ENCODE measurements at regions not wholly inside any gene's neighbourhood (a gene's known extent, or its start where the extent isn't known, plus 50 kb on each side); places are given as distances from the start of the nearest gene placed in this dataset.
"Not testable (repeated sequence)": the region's sequence is repeated elsewhere in the genome, so short reads cannot be mapped to it uniquely, and the experiment has no call there.

GRCh38 chr20:47977017-47977788 lies 191.9 kb upstream of the SULF2 start:
- peaks cover 22% of the 10 kb centered on the region for H3K79me2 ChIP-seq (ENCODE audit: low read depth)
- H4K20me1 ChIP-seq (ENCODE audit: insufficient read depth); H2AFZ ChIP-seq; H3K9me2 ChIP-seq (ENCODE audit: insufficient read depth); H3K4me3 ChIP-seq; DNase-seq; H3K36me3 ChIP-seq (ENCODE audit: low read depth); intact Hi-C loops (cut with micrococcal nuclease; ENCODE audit: unreplicated experiment); H3K27ac ChIP-seq; POLR2A ChIA-PET (ENCODE audit: unreplicated experiment); H3K9me3 ChIP-seq (ENCODE audit: insufficient read depth, low read depth); H3K4me2 ChIP-seq; H3K27me3 ChIP-seq (ENCODE audit: insufficient read depth, low read depth); BruUV-seq (replicated peaks); CTCF ChIA-PET: not testable (repeated sequence)
- peaks cover 38% of the 10 kb centered on the region for H3F3A ChIP-seq (ENCODE audit: insufficient read depth, low read depth)
- peaks cover 57% of the 10 kb centered on the region for H3K4me1 ChIP-seq (replicated peaks; ENCODE audit: insufficient read depth)

DNA sequence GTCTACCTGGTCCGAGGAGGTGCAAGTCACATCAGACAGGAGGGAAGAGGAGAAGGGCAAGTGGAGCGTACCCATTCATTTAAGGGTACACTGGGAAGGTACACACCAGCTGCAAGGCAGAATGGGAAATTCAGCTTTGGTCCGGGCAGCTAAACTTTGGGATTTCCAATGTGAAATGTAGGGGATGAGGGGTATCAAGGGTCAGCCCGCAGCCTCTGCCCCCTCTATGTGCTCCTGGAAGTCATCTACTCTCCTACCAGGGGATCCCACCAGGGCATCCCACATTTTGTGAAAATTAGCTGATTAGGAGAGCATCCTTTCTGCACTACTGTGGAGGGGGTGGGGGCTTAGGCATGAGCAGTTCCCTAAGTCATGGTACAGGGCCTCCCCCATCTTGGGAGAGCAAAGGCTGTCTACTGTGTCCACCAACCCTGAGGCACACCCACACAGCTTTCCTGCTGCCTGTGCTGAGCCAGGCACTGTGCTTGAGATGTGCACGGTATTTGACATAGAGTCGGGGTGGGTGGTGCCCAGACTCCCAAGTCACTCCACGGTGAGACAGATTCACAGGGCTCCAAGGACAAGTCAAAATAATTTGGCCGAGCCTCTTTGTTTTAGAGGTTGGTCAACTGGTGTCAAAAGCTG lies 189.1 kb upstream of the SULF2 start:
- Histone ChIP-seq H3K4me1 (replicated peaks; ENCODE audit: insufficient read depth) (peaks cover 64% of the 10 kb centered on the region), H3K27me3 (ENCODE audit: insufficient read depth, low read depth) (no peaks in the 10 kb centered on the region), H3K36me3 (ENCODE audit: low read depth) (no peaks in the 10 kb centered on the region), H3K4me2 (peak overlapping the region; percentile 100), H3F3A (ENCODE audit: insufficient read depth, low read depth) (peaks cover 51% of the 10 kb centered on the region), H2AFZ (no peak overlapping the region), H3K9me2 (ENCODE audit: insufficient read depth) (no peaks in the 10 kb centered on the region), H4K20me1 (ENCODE audit: insufficient read depth) (no peaks in the 10 kb centered on the region), H3K4me3 (peak overlapping the region; percentile 68), H3K79me2 (ENCODE audit: low read depth) (peaks cover 23% of the 10 kb centered on the region), H3K9me3 (ENCODE audit: insufficient read depth, low read depth) (no peaks in the 10 kb centered on the region), H3K27ac (peak overlapping the region; percentile 100)
- DNase-seq = no peak
- CTCF ChIA-PET = interaction anchor here (0.9 kb wide), 1 partner anchor 646 kb away, joined by 10 read pairs; no protein-coding TSS in a partner anchor
- POLR2A ChIA-PET (ENCODE audit: unreplicated experiment) = interaction anchor here (0.6 kb wide), 1 partner anchor 80 kb away, joined by 3 read pairs; no protein-coding TSS in a partner anchor
- no TSS peak for BruUV-seq (replicated peaks)
- no peak for TF ChIP-seq EZH2 (IDR thresholded peaks at IDR 0.05; ENCODE audit: low read depth)
- TF ChIP-seq CTCF (conservative IDR thresholded peaks at IDR 0.05) = no peak
- intact Hi-C loops (cut with micrococcal nuclease; ENCODE audit: unreplicated experiment) = loop anchor here (5.0 kb wide), 2 partner anchors 238 to 563 kb away; no protein-coding TSS in a partner anchor

DNA sequence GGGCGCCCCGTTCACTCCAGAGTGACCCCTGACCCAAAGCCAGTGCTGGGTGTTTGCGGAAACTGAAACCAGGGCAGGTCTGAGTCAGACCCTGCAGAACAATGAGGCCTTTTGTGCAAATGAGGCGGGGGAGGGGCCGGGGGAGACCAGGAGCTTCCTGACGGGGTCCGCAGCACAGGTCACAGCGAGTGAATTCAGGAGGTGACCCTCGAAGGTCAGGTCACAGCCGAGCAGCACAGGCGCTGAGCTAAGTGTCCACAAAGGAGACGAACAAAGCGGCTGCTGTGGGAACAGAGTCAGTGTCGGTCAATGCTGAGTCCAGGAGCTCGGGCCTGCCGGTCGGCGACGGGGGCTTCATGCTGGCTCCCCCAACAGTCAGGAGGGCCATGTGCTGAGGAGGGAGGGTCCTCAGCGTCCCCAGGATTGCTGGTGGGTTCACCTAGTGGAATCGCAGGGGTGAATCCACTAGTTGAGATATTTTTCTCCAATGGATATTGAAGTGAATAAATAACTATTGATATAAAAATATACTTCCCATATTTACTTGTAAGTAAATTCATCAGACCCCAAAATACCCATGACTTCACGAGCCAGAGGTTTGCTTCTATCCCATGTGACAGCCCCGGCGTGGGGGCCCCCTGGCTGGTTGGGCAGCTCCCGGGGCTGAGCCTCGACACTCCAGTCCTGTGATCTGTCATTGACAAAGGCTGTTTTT lies 188.4 kb upstream of the SULF2 start:
- ChIA-PET POLR2A (ENCODE audit: unreplicated experiment) (interaction anchor here (0.6 to 0.7 kb wide), 4 partner anchors 37 to 542 kb away, joined by 3 to 6 read pairs (median 4); no protein-coding TSS in a partner anchor), CTCF (interaction anchor here (0.9 kb wide), 1 partner anchor 647 kb away, joined by 10 read pairs; no protein-coding TSS in a partner anchor)
- intact Hi-C loops (cut with micrococcal nuclease; ENCODE audit: unreplicated experiment) = loop anchor here (2.0 to 5.0 kb wide), 6 partner anchors 51 to 564 kb away; no protein-coding TSS in a partner anchor
- Histone ChIP-seq H2AFZ (peak overlapping the region; percentile 50; the same call in 1 of the 2 replicates), H3K9me2 (ENCODE audit: insufficient read depth) (no peaks in the 10 kb centered on the region), H3K4me1 (replicated peaks; ENCODE audit: insufficient read depth) (peaks cover 60% of the 10 kb centered on the region), H4K20me1 (ENCODE audit: insufficient read depth) (no peaks in the 10 kb centered on the region), H3K36me3 (ENCODE audit: low read depth) (no peaks in the 10 kb centered on the region), H3K27ac (peak overlapping the region; percentile 100), H3F3A (ENCODE audit: insufficient read depth, low read depth) (peaks cover 52% of the 10 kb centered on the region), H3K9me3 (ENCODE audit: insufficient read depth, low read depth) (no peaks in the 10 kb centered on the region), H3K79me2 (ENCODE audit: low read depth) (peaks cover 23% of the 10 kb centered on the region), H3K27me3 (ENCODE audit: insufficient read depth, low read depth) (no peaks in the 10 kb centered on the region), H3K4me2 (peak overlapping the region; percentile 100), H3K4me3 (peak overlapping the region; percentile 68)
- TF ChIP-seq CTCF (conservative IDR thresholded peaks at IDR 0.05) = no peak
- no peak for TF ChIP-seq EZH2 (IDR thresholded peaks at IDR 0.05; ENCODE audit: low read depth)
- BruUV-seq (replicated peaks) = no TSS peak
- peak; percentile 86 to 95 for DNase-seq
